ENCODE measurements at regions not wholly inside any gene's neighbourhood (a gene's known extent, or its start where the extent isn't known, plus 50 kb on each side); places are given as distances from the start of the nearest gene placed in this dataset.

DNA sequence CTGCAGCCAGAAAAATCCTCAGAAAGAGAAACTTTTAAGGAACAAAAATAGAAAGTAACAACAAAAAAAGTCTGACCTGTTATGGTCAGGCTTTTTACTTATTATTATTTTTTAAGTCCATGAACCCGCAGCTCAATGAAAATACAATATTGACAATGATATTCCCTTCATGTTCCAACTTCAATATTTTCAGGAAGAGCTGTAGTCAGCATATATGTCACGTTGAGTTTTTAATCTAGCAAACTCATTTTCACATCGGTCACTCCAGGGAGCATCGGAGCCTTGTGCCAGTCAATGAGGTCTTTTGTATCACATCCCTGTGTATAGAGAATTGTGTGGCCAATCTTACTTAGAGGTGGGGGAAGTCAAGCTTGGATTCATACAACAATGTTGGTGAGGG lies 568.4 kb upstream of the GCFC2 start:
- TF ChIP-seq EZH2 (IDR thresholded peaks at IDR 0.05; ENCODE audit: insufficient read depth, poor library complexity, severe bottlenecking) (no peak), EZH2phosphoT487 (IDR thresholded peaks at IDR 0.05; ENCODE audit: insufficient read depth, low read depth) (no peak)
- Histone ChIP-seq H3K27ac (no peak overlapping the region), H3K9me3 (ENCODE audit: low read depth) (no peaks in the 10 kb centered on the region), H3K9me2 (ENCODE audit: insufficient read depth) (no peaks in the 10 kb centered on the region), H4K20me1 (ENCODE audit: insufficient read depth) (no peaks in the 10 kb centered on the region), H3K36me3 (ENCODE audit: low read depth) (no peaks in the 10 kb centered on the region), H3K4me1 (ENCODE audit: insufficient read depth) (no peaks in the 10 kb centered on the region), H2AFZ (no peak overlapping the region), H3K4me2 (ENCODE audit: unreplicated experiment) (no peak overlapping the region), H3K9ac (no peak overlapping the region), H3F3A (ENCODE audit: insufficient read depth) (no peaks in the 10 kb centered on the region), H3K79me2 (ENCODE audit: insufficient read depth) (no peaks in the 10 kb centered on the region), H3K27me3 (replicated peaks; ENCODE audit: insufficient read depth) (no peaks in the 10 kb centered on the region), H3K4me3 (no peak overlapping the region)
- DNase-seq: no peak
- WGBS, 2 experiments (ENCODE audit: low coverage in 1 of 2, low lambda C conversion rate in 2 of 2, missing lambda C conversion rate in 2 of 2): 39 to 41% methylated on average over 4 of the region's 4 CpGs
- in situ Hi-C loops (cut with MboI): no loop called here

DNA sequence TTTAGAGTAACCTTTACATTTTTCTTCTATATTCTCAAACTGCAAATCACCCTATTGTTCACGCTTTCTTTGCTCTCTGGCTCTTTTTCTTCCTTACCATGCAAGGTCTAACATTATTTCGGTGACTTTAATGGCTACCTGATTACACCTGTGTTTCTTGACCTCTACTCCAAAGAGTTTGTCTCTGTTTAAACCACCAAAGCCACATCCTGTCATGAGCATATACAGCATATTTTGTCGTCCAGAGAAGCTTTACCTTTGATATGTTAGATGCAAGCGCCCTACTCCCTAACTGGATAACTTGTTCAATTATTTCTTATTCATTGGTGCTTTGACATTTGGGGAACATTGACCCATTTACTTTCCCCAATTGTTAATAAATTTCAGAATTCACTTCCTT lies 565.1 kb upstream of the GCFC2 start:
- no peak overlapping the region for H3K4me3 ChIP-seq
- DNase-seq: no peak
- H3K9me2 ChIP-seq (ENCODE audit: insufficient read depth): no peaks in the 10 kb centered on the region
- no peaks in the 10 kb centered on the region for H3K9me3 ChIP-seq (ENCODE audit: low read depth)
- no peaks in the 10 kb centered on the region for H3K27me3 ChIP-seq (replicated peaks; ENCODE audit: insufficient read depth)
- no peaks in the 10 kb centered on the region for H4K20me1 ChIP-seq (ENCODE audit: insufficient read depth)
- WGBS, 2 experiments (ENCODE audit: low coverage in 1 of 2, low lambda C conversion rate in 2 of 2, missing lambda C conversion rate in 2 of 2): 34 to 41% methylated on average over 4 of the region's 4 CpGs
- no peaks in the 10 kb centered on the region for H3K4me1 ChIP-seq (ENCODE audit: insufficient read depth)
- no peak for TF ChIP-seq EZH2 (IDR thresholded peaks at IDR 0.05; ENCODE audit: insufficient read depth, poor library complexity, severe bottlenecking)
- TF ChIP-seq EZH2phosphoT487 (IDR thresholded peaks at IDR 0.05; ENCODE audit: insufficient read depth, low read depth): no peak
- H3F3A ChIP-seq (ENCODE audit: insufficient read depth): no peaks in the 10 kb centered on the region
- no peaks in the 10 kb centered on the region for H3K36me3 ChIP-seq (ENCODE audit: low read depth)
- in situ Hi-C loops (cut with MboI): no loop called here
- no peaks in the 10 kb centered on the region for H3K79me2 ChIP-seq (ENCODE audit: insufficient read depth)
- H3K4me2 ChIP-seq (ENCODE audit: unreplicated experiment): no peak overlapping the region
- H3K27ac ChIP-seq: no peak overlapping the region
- H2AFZ ChIP-seq: no peak overlapping the region
- H3K9ac ChIP-seq: no peak overlapping the region

DNA sequence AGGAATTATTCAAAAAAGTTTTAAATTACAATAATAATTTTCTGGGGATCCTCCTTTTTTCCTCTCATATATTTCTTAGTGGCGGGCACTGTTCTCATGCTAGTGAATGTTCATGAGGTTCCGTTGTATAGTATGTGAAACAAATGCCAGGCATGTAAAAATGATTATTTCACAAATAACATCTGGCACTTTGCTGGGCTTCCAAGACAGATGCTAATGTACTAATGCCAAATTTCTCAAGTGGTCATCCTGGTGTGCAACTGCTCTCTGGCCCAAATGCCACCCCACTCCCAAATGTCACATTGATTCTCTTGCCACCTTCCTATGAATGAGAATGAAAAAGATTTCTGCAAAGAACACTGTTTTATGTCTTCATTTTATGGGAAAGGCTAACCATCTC lies 564.0 kb upstream of the GCFC2 start:
- no peaks in the 10 kb centered on the region for H3K36me3 ChIP-seq (ENCODE audit: low read depth)
- in situ Hi-C loops (cut with MboI): no loop called here
- no peak overlapping the region for H3K4me3 ChIP-seq
- no peak overlapping the region for H3K9ac ChIP-seq
- no peak overlapping the region for H2AFZ ChIP-seq
- no peaks in the 10 kb centered on the region for H4K20me1 ChIP-seq (ENCODE audit: insufficient read depth)
- H3K27me3 ChIP-seq (replicated peaks; ENCODE audit: insufficient read depth): no peaks in the 10 kb centered on the region
- H3K9me3 ChIP-seq (ENCODE audit: low read depth): no peaks in the 10 kb centered on the region
- no peaks in the 10 kb centered on the region for H3F3A ChIP-seq (ENCODE audit: insufficient read depth)
- H3K4me2 ChIP-seq (ENCODE audit: unreplicated experiment): no peak overlapping the region
- H3K9me2 ChIP-seq (ENCODE audit: insufficient read depth): no peaks in the 10 kb centered on the region
- no peaks in the 10 kb centered on the region for H3K4me1 ChIP-seq (ENCODE audit: insufficient read depth)
- TF ChIP-seq EZH2 (IDR thresholded peaks at IDR 0.05; ENCODE audit: insufficient read depth, poor library complexity, severe bottlenecking) (no peak), EZH2phosphoT487 (IDR thresholded peaks at IDR 0.05; ENCODE audit: insufficient read depth, low read depth) (no peak)
- no peak for DNase-seq
- no peak overlapping the region for H3K27ac ChIP-seq
- no peaks in the 10 kb centered on the region for H3K79me2 ChIP-seq (ENCODE audit: insufficient read depth)
- 19 to 22% methylated on average over 2 of the region's 2 CpGs for WGBS, 2 experiments (ENCODE audit: low coverage in 1 of 2, low lambda C conversion rate in 2 of 2, missing lambda C conversion rate in 2 of 2)

DNA sequence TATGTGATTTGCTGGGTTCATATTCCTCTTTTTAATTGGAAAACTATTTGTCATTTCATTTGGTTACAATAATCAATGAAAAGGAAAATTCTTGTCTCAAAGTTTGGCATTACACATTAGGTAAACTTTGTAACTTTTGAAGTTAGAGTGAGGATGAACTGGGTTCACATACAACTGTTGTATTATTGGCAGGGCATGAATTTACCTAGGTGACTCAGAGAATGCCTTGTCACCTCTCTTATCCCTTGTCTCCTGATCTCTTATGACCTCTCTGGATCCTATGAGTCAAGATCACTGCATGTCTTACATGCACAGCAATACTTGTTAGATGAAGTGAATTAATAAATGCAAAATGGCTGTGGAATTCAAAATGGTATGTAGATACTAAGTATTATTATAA lies 563.4 kb upstream of the GCFC2 start:
- Histone ChIP-seq H3K4me3 (no peak overlapping the region), H3K79me2 (ENCODE audit: insufficient read depth) (no peaks in the 10 kb centered on the region), H3F3A (ENCODE audit: insufficient read depth) (no peaks in the 10 kb centered on the region), H4K20me1 (ENCODE audit: insufficient read depth) (no peaks in the 10 kb centered on the region), H3K36me3 (ENCODE audit: low read depth) (no peaks in the 10 kb centered on the region), H3K4me2 (ENCODE audit: unreplicated experiment) (no peak overlapping the region), H3K27ac (no peak overlapping the region), H3K9me3 (ENCODE audit: low read depth) (no peaks in the 10 kb centered on the region), H2AFZ (no peak overlapping the region), H3K27me3 (replicated peaks; ENCODE audit: insufficient read depth) (no peaks in the 10 kb centered on the region), H3K4me1 (ENCODE audit: insufficient read depth) (no peaks in the 10 kb centered on the region), H3K9me2 (ENCODE audit: insufficient read depth) (no peaks in the 10 kb centered on the region), H3K9ac (no peak overlapping the region)
- DNase-seq: no peak
- TF ChIP-seq EZH2 (IDR thresholded peaks at IDR 0.05; ENCODE audit: insufficient read depth, poor library complexity, severe bottlenecking): no peak
- TF ChIP-seq EZH2phosphoT487 (IDR thresholded peaks at IDR 0.05; ENCODE audit: insufficient read depth, low read depth): no peak
- in situ Hi-C loops (cut with MboI): no loop called here

DNA sequence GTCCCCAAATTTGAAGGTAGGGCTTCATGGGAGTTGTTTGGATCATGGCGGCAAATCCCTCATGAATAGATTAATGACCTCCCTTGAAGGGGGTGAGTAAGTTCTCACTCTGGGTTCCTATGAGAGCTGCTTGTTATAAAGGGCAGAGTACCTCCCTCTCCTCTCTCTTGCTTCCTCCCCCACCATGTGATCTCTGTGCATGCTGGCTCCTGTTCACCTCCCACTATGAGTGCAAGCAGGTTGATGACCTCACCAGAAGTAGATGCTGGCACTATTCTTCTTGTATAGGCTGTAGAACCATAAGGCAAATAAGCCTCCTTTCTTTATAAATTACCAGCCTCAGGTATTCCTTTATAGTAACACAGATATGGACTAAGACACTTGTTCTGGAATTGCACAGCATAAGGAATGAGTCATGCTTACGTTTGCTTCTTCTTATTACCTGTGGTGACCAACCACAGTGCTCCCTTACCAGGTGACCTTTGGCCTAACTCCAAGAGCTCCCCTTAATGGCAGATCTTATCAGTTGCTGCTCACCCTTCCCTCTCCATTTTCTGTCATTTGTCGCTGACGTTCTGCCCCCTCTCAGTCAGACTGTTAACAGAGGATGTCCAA lies 559.5 kb upstream of the GCFC2 start:
- H3F3A ChIP-seq (ENCODE audit: insufficient read depth): no peaks in the 10 kb centered on the region
- no peak overlapping the region for H3K9ac ChIP-seq
- H3K4me2 ChIP-seq (ENCODE audit: unreplicated experiment): no peak overlapping the region

More for the DNA sequence above, 559.5 kb upstream of the GCFC2 start:
- no peak for DNase-seq
- Histone ChIP-seq H3K27ac (no peak overlapping the region), H2AFZ (no peak overlapping the region), H3K27me3 (replicated peaks; ENCODE audit: insufficient read depth) (no peaks in the 10 kb centered on the region), H3K9me3 (ENCODE audit: low read depth) (no peaks in the 10 kb centered on the region), H3K79me2 (ENCODE audit: insufficient read depth) (no peaks in the 10 kb centered on the region), H3K4me3 (no peak overlapping the region), H4K20me1 (ENCODE audit: insufficient read depth) (no peaks in the 10 kb centered on the region), H3K36me3 (ENCODE audit: low read depth) (no peaks in the 10 kb centered on the region), H3K4me1 (ENCODE audit: insufficient read depth) (no peaks in the 10 kb centered on the region), H3K9me2 (ENCODE audit: insufficient read depth) (no peaks in the 10 kb centered on the region)
- TF ChIP-seq EZH2 (IDR thresholded peaks at IDR 0.05; ENCODE audit: insufficient read depth, poor library complexity, severe bottlenecking) (no peak), EZH2phosphoT487 (IDR thresholded peaks at IDR 0.05; ENCODE audit: insufficient read depth, low read depth) (no peak)
- in situ Hi-C loops (cut with MboI): no loop called here
- 50 to 56% methylated on average over 4 of the region's 4 CpGs for WGBS, 2 experiments (ENCODE audit: low coverage in 1 of 2, low lambda C conversion rate in 2 of 2, missing lambda C conversion rate in 2 of 2)

Measured in GM23248 (cell line).